Peyer's patch (tissue), 4 donors: ENCODE measurements at regions not wholly inside any gene's neighbourhood (a gene's known extent, or its start where the extent isn't known, plus 50 kb on each side); places are given as distances from the start of the nearest gene placed in this dataset.

ENCODE experiments used
- CTCF ChIP-seq, 6 experiments: fragments of 450-650 bp in 4 of 6; fragments of 200-600 bp in 2 of 6; sonication (generic) in 1 of 6; IDR thresholded peaks; one replicate each; pipeline ENCODE4 v1.5.1; 2017 to 2019; ENCODE audit warnings: antibody characterized with exemption in 6 of 6, mild to moderate bottlenecking in 3 of 6, moderate library complexity in 1 of 6
- POLR2A ChIP-seq, 2 donors: fragments of 450-650 bp; IDR thresholded peaks; one replicate each; pipeline ENCODE4 v1.5.1; 2017; ENCODE audit warnings: antibody characterized with exemption in 2 of 2, mild to moderate bottlenecking in 2 of 2, moderate library complexity in 2 of 2

GRCh38 chr6:2447931-2448330, 202.5 kb upstream of the GMDS start:
- TF ChIP-seq CTCF (IDR thresholded peaks at IDR 0.05) (no peak), POLR2A (IDR thresholded peaks at IDR 0.05) (no peak)
